ENCODE measurements at regions not wholly inside any gene's neighbourhood (a gene's known extent, or its start where the extent isn't known, plus 50 kb on each side); places are given as distances from the start of the nearest gene placed in this dataset.

GRCh38 chr18:64810354-64810753, 661.5 kb upstream of the LINC00305 start (continued):
- TF ChIP-seq ATOH8 (CRISPR knock-in tag; IDR thresholded peaks at IDR 0.05; ENCODE audit: low read depth) (no peak), HDAC2 (IDR thresholded peaks at IDR 0.05) (no peak)

- WGBS (ENCODE audit: missing lambda C conversion rate): 3% methylated on average over 5 of the region's 5 CpGs
- H3K27ac ChIP-seq: no peak overlapping the region
- H3K9me3 ChIP-seq: no peaks in the 10 kb centered on the region
- no peak for ATAC-seq
- no peaks in the 10 kb centered on the region for H3K4me1 ChIP-seq
- TF ChIP-seq USF2 (IDR thresholded peaks at IDR 0.05): no peak
- no peak for TF ChIP-seq BCL3 (IDR thresholded peaks at IDR 0.05)
- TF ChIP-seq MAFK (IDR thresholded peaks at IDR 0.05; ENCODE audit: partially characterized antibody): no peak
- TF ChIP-seq ZSCAN20 (CRISPR knock-in tag; IDR thresholded peaks at IDR 0.05): no peak
- TF ChIP-seq BHLHE40 (IDR thresholded peaks at IDR 0.05; ENCODE audit: low read depth, low read length): no peak
- FAIRE-seq: no peak
- DNase-seq (ENCODE audit: low read depth in 1 of 2, low spot score in 1 of 2): no peak
- H3K4me2 ChIP-seq: no peak overlapping the region
- ChIA-PET POLR2A (no interaction called here), CTCF (no interaction called here)
- no peak overlapping the region for H3K4me3 ChIP-seq
Observed at GRCh38 chr18:64809801-64810200, 660.9 kb upstream of the LINC00305 start.

- CTCF ChIA-PET: no interaction called here
- no peaks in the 10 kb centered on the region for H3K4me1 ChIP-seq
- 21% methylated on average over 5 of the region's 5 CpGs for WGBS (ENCODE audit: missing lambda C conversion rate)
- FAIRE-seq: no peak
- no peak overlapping the region for H3K4me3 ChIP-seq
- POLR2A ChIA-PET: no interaction called here
- no peak overlapping the region for H3K4me2 ChIP-seq
- no peak for DNase-seq (ENCODE audit: low read depth in 1 of 2, low spot score in 1 of 2)
- no peak for ATAC-seq
- TF ChIP-seq PBX3 (IDR thresholded peaks at IDR 0.05) (no peak), ELK1 (IDR thresholded peaks at IDR 0.05; ENCODE audit: low read depth, low read length) (no peak), RARB (CRISPR knock-in tag; IDR thresholded peaks at IDR 0.05) (no peak), ZFP36 (IDR thresholded peaks at IDR 0.05; ENCODE audit: borderline replicate concordance, partially characterized antibody) (no peak), TFCP2L1 (CRISPR knock-in tag; IDR thresholded peaks at IDR 0.05) (no peak), RAD21 (conservative IDR thresholded peaks at IDR 0.05 in 1 of 2, IDR thresholded peaks at IDR 0.05 in 1 of 2) (no peak), HMGXB4 (CRISPR knock-in tag; IDR thresholded peaks at IDR 0.05; ENCODE audit: borderline replicate concordance) (no peak), MAFK (IDR thresholded peaks at IDR 0.05; ENCODE audit: partially characterized antibody) (no peak), CBX2 (IDR thresholded peaks at IDR 0.05; ENCODE audit: borderline replicate concordance, low read depth) (no peak), EHF (CRISPR knock-in tag; IDR thresholded peaks at IDR 0.05) (no peak), BCL3 (IDR thresholded peaks at IDR 0.05) (no peak), SMC3 (IDR thresholded peaks at IDR 0.05) (no peak), HEYL (CRISPR knock-in tag; IDR thresholded peaks at IDR 0.05) (no peak), HES2 (IDR thresholded peaks at IDR 0.05) (no peak), CEBPB (IDR thresholded peaks at IDR 0.05) (no peak), FOXS1 (CRISPR knock-in tag; IDR thresholded peaks at IDR 0.05) (no peak), CHD4 (IDR thresholded peaks at IDR 0.05; ENCODE audit: borderline replicate concordance) (no peak), KDM1A (IDR thresholded peaks at IDR 0.05; ENCODE audit: low read depth) (no peak), ESRRA (IDR thresholded peaks at IDR 0.05; ENCODE audit: borderline replicate concordance, low read length) (no peak), CTCF (IDR thresholded peaks at IDR 0.05) (no peak)
- H3K9me3 ChIP-seq: no peaks in the 10 kb centered on the region
- no peak overlapping the region for H3K27ac ChIP-seq
Observed at GRCh38 chr18:64807560-64807959, 658.7 kb upstream of the LINC00305 start.
